ENCODE measurements at regions not wholly inside any gene's neighbourhood (a gene's known extent, or its start where the extent isn't known, plus 50 kb on each side); places are given as distances from the start of the nearest gene placed in this dataset.
A peak's percentile ranks its signal among the peaks of the same experiment; 100 is the strongest.

GRCh38 chr11:128057786-128058395 lies 529.5 kb downstream of the ETS1 start:
- no peak for DNase-seq

- no peak for DNase-seq
Observed at GRCh38 chr11:128055576-128056217, 531.7 kb downstream of the ETS1 start.

- DNase-seq: peak; percentile 78
Observed at GRCh38 chr11:128053981-128054931, 533.1 kb downstream of the ETS1 start.

- peak; percentile 80 for DNase-seq
Observed at GRCh38 chr11:128052912-128053641, 534.3 kb downstream of the ETS1 start.

- DNase-seq: no peak
Observed at GRCh38 chr11:128048121-128048520, 539.2 kb downstream of the ETS1 start.

GRCh38 chr11:128047026-128047425 lies 540.3 kb downstream of the ETS1 start:
- no peak for DNase-seq

GRCh38 chr11:128046213-128046612 lies 541.1 kb downstream of the ETS1 start:
- DNase-seq: peak; percentile 52

- DNase-seq: no peak
Observed at GRCh38 chr11:128045094-128045725, 542.1 kb downstream of the ETS1 start.

GRCh38 chr11:128042290-128042751 lies 545.0 kb downstream of the ETS1 start:
- no peak for DNase-seq

- DNase-seq: peak; percentile 61
Observed at GRCh38 chr11:128040603-128041002, 546.8 kb downstream of the ETS1 start.

GRCh38 chr11:128039140-128040021 lies 548.0 kb downstream of the ETS1 start:
- peak; percentile 95 for DNase-seq

GRCh38 chr11:128036556-128037093 lies 550.7 kb downstream of the ETS1 start:
- no peak for DNase-seq

GRCh38 chr11:128036006-128036405 lies 551.4 kb downstream of the ETS1 start:
- no peak for DNase-seq

GRCh38 chr11:128031538-128032134 lies 555.7 kb downstream of the ETS1 start:
- DNase-seq: peak; percentile 71

- no peak for DNase-seq
Observed at GRCh38 chr11:128029219-128029722, 558.1 kb downstream of the ETS1 start.

GRCh38 chr11:128026596-128026995 lies 560.8 kb downstream of the ETS1 start:
- DNase-seq: peak; percentile 94

GRCh38 chr11:128022761-128023160 lies 564.6 kb downstream of the ETS1 start:
- no peak for DNase-seq

GRCh38 chr11:128022007-128022368 lies 565.4 kb downstream of the ETS1 start:
- no peak for DNase-seq

- DNase-seq: no peak
Observed at GRCh38 chr11:128021349-128022006, 565.9 kb downstream of the ETS1 start.

GRCh38 chr11:128018692-128019091 lies 568.7 kb downstream of the ETS1 start:
- no peak for DNase-seq
